Cardiac muscle cell (in vitro differentiated cells and primary cell): ENCODE measurements at regions not wholly inside any gene's neighbourhood (a gene's known extent, or its start where the extent isn't known, plus 50 kb on each side); places are given as distances from the start of the nearest gene placed in this dataset.

Experiments used
- DNase-seq, 2 donors: peaks; one replicate each; pipeline versions ENCODE4 v3.0.0 to v3.0.0-alpha.2; 2010 to 2017; ENCODE audit warnings: low read depth in 1 of 2, low spot score in 1 of 2
- H3K27ac ChIP-seq: fragments of 200-600 bp; sonication (generic); 2 replicates; pipeline ENCODE4 v1.5.1; 2016
- H3K27me3 ChIP-seq: fragments of 200-600 bp; sonication (generic); 2 replicates; pipeline ENCODE4 v1.6.0; 2016; ENCODE audit warnings: control low read depth
- H3K36me3 ChIP-seq: fragments of 200-600 bp; sonication (generic); 2 replicates; pipeline ENCODE4 v1.5.1; 2016; ENCODE audit warnings: control low read depth
- H3K4me1 ChIP-seq: fragments of 200-600 bp; sonication (generic); 2 replicates; pipeline ENCODE4 v1.8.1; 2017; ENCODE audit warnings: low read depth, mild to moderate bottlenecking, mixed run types
- H3K4me3 ChIP-seq: fragments of 200-600 bp; sonication (generic); 2 replicates; pipeline ENCODE4 v1.5.1; 2016; ENCODE audit warnings: mild to moderate bottlenecking
- H3K9me3 ChIP-seq: fragments of 200-600 bp; sonication (generic); 2 replicates; pipeline ENCODE4 v1.5.1; 2017; ENCODE audit warnings: low read depth, mild to moderate bottlenecking, control low read depth
- TF ChIP-seq, protein P1 (sequence below): IDR thresholded peaks from 2 replicates; pipeline ENCODE4 v1.5.1; 2012; ENCODE audit warnings: low read depth, mild to moderate bottlenecking, low read length

DNA sequence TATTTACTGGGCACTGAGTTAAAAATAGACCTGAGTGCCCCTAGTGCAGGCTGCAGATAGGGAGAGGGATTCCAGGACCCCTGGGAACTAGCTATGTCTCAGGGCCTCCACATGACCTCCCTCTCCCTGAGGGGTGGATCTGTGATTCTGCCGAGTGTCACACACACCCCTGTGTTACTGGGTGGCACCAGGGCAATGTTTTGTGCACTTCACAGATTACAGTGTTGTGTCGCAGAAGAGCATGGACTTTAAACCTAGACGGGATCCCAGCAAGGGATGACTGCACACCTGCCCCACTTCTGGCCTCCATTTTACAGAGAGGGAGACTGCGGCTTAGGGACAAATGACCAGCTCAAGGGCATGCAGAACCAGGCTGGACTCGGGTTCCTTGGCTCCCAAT lies 65.6 kb downstream of the ZFP36L2 start:
- H3K27me3 ChIP-seq: no peaks in the 10 kb centered on the region
- TF ChIP-seq, protein P1, sequence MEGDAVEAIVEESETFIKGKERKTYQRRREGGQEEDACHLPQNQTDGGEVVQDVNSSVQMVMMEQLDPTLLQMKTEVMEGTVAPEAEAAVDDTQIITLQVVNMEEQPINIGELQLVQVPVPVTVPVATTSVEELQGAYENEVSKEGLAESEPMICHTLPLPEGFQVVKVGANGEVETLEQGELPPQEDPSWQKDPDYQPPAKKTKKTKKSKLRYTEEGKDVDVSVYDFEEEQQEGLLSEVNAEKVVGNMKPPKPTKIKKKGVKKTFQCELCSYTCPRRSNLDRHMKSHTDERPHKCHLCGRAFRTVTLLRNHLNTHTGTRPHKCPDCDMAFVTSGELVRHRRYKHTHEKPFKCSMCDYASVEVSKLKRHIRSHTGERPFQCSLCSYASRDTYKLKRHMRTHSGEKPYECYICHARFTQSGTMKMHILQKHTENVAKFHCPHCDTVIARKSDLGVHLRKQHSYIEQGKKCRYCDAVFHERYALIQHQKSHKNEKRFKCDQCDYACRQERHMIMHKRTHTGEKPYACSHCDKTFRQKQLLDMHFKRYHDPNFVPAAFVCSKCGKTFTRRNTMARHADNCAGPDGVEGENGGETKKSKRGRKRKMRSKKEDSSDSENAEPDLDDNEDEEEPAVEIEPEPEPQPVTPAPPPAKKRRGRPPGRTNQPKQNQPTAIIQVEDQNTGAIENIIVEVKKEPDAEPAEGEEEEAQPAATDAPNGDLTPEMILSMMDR: no peak
- peak in 1 of 2 donors; percentile 82 for DNase-seq
- H3K4me3 ChIP-seq: no peak overlapping the region
- H3K36me3 ChIP-seq: no peaks in the 10 kb centered on the region
- H3K9me3 ChIP-seq: no peaks in the 10 kb centered on the region
- peak overlapping the region; percentile 98 for H3K27ac ChIP-seq
- H3K4me1 ChIP-seq: peaks cover 27% of the 10 kb centered on the region

DNA sequence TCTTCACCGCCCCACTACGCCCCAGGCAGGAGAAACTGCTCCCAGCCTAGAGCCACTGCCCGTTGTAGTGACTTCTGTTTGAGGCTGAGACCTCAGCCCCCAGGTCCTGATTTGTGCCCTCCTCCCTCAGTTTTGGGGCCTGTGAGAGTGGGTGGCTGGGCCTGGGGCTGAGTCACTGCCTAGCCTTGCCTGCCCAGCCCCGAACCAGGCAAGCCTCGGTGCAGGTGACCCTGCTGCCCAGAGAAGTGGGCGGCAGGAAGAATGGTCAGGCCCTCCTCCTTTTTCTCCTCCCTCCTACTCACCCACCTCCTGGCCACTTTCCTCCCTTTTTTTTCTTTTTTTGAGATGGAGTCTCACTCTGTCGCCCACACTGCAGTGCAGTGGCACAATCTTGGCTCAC lies 66.6 kb downstream of the ZFP36L2 start:
- no peaks in the 10 kb centered on the region for H3K9me3 ChIP-seq
- no peak for DNase-seq
- no peaks in the 10 kb centered on the region for H3K36me3 ChIP-seq
- H3K4me1 ChIP-seq: peaks cover 27% of the 10 kb centered on the region
- H3K27me3 ChIP-seq: no peaks in the 10 kb centered on the region
- TF ChIP-seq, protein P1: no peak
- no peak overlapping the region for H3K4me3 ChIP-seq
- H3K27ac ChIP-seq: peak overlapping the region; percentile 98

DNA sequence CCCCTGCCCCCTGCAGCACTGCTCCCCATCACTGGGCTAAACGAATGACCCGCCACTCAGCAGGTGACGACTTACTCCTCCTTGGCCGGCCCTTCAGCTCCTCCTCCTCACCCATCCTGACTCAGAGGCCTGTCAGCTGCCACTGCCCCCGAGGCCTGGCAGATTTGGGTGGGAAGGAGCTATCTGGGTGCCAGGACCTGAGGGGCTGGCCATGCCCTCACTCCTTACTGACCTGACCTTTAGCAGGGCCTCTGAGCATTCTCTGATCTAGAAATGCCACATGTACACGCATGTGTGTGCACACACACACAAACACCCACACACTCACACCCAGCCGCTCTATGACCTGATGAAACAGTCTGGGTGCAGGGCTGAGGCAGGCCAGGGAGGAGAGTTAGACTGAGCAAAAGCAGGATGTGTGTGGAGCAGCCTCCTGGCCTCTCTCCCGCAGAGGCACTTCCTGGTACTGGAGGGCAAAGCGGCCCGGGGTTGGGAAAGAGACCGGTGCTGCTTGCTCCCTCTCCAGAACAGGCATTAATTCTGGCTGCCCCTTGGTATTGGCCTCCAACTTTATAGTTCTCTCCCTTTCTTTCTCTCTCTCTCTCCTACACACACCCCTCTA lies 68.0 kb downstream of the ZFP36L2 start:
- Histone ChIP-seq H3K27ac (peak overlapping the region; percentile 64), H3K9me3 (no peaks in the 10 kb centered on the region)

DNA sequence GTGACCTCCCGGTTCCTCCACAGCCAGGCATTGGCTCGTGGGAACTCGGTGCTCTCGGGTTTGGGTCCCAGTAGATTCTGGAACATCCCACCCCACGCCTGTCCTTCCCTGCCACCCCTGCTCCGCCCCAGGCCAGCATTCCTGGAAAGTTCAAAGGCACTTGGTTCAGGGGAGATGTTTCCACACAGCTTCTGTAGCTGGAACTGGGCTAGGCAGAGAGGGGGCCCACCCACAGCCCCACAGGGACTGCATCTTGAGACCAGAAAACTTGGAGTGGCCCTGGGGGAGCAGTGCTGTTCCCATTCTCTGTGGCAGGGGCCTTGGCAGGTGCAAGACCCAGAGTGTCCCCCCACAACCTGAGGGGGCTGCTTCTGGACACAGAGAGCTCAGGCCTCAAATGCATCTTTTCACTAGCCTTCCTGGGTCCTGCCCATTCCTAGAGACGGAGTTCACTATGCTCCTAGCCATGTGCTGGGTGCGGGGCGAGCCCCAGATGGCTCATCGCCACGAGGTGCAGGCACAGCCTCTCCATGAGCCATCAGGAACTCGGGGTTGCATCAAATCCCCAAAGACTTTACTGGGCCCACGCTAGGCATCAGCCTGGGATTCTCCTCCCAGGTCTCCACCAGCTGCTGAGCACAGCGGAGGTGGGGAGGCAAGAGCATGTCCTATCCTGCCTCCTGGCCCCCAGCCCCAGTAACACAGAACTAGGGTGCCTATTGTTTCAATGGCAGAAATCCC lies 68.7 kb downstream of the ZFP36L2 start:
- Histone ChIP-seq H3K4me1 (peaks cover 27% of the 10 kb centered on the region), H3K27me3 (no peaks in the 10 kb centered on the region), H3K4me3 (no peak overlapping the region), H3K27ac (peak overlapping the region; percentile 64), H3K36me3 (no peaks in the 10 kb centered on the region), H3K9me3 (no peaks in the 10 kb centered on the region)
- DNase-seq: no peak
- TF ChIP-seq, protein P1: no peak

More for the DNA sequence above, 68.0 kb downstream of the ZFP36L2 start:
- no peaks in the 10 kb centered on the region for H3K36me3 ChIP-seq
- peaks cover 27% of the 10 kb centered on the region for H3K4me1 ChIP-seq
- no peaks in the 10 kb centered on the region for H3K27me3 ChIP-seq
- DNase-seq: peak in 1 of 2 donors; percentile 86
- H3K4me3 ChIP-seq: no peak overlapping the region
- TF ChIP-seq, protein P1: no peak

DNA sequence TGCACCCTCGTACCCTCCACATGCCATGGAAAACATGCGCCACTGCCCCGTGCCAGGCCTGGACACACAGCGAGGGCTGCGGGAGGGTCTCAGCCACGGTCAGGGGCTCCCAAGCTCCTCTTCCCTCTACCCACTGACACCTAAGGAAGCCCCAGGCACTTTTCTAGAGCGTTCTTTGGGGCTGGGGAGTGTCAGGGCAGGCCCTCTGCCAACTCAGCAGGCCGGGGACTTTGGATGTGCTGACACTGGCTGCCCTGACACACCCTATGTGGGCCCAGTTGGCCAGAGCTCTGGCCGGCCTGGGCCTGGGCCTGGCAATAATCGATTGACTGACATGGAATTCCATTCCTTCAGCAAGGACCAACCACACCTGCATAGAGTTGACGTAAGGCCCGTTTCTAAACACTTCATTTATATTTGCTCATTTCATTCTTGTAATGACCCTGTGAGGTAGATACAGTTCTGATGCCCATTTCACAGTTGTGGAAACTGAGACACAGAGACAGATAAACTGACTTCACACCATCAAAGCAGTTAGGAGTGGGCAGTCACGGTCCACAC lies 70.5 kb downstream of the ZFP36L2 start:
- TF ChIP-seq, protein P1: no peak

More for the DNA sequence above, 70.5 kb downstream of the ZFP36L2 start:
- no peak overlapping the region for H3K4me3 ChIP-seq
- no peak for DNase-seq
- H3K27ac ChIP-seq: no peak overlapping the region
- H3K9me3 ChIP-seq: no peaks in the 10 kb centered on the region
- H3K36me3 ChIP-seq: no peaks in the 10 kb centered on the region
- no peaks in the 10 kb centered on the region for H3K27me3 ChIP-seq
- H3K4me1 ChIP-seq: peaks cover 13% of the 10 kb centered on the region
